Spleen (tissue), 7 donors: ENCODE measurements at regions not wholly inside any gene's neighbourhood (a gene's known extent, or its start where the extent isn't known, plus 50 kb on each side); places are given as distances from the start of the nearest gene placed in this dataset.
"Not testable (repeated sequence)": the region's sequence is repeated elsewhere in the genome, so short reads cannot be mapped to it uniquely, and the experiment has no call there.

Experiments
- CTCF ChIP-seq, 11 experiments: fragments of 200-600 bp in 7 of 11; fragments of 450-650 bp in 4 of 11; sonication (generic) in 4 of 11; IDR thresholded peaks in 8 of 11; conservative IDR thresholded peaks in 3 of 11; 1 replicate in 7 of 11; 2 replicates in 4 of 11; pipeline versions ENCODE4 v1.4.0 to v1.8.0; 2016 to 2021; ENCODE audit warnings: antibody characterized with exemption in 11 of 11, inconsistent platforms in 4 of 11, mild to moderate bottlenecking in 1 of 11
- POLR2A ChIP-seq, 3 donors: fragments of 450-650 bp; IDR thresholded peaks; one replicate each; pipeline ENCODE4 v1.5.1; 2017; ENCODE audit warnings: antibody characterized with exemption in 3 of 3, mild to moderate bottlenecking in 1 of 3
- donor health status: DM: no; HTN: no; CAD: no; lungs with moderate emphysema.
- donor health status: DM: no; HTN: no; CAD: no.
- donor health status: DM: no; HTN: no; CAD: no.

GRCh38 chr17:62215891-62216290 lies 150.8 kb upstream of the MED13 start:
- not testable (repeated sequence) for TF ChIP-seq POLR2A (IDR thresholded peaks at IDR 0.05); CTCF (IDR thresholded peaks at IDR 0.05 in 8 of 11, conservative IDR thresholded peaks at IDR 0.05 in 3 of 11)
